ENCODE measurements at regions not wholly inside any gene's neighbourhood (a gene's known extent, or its start where the extent isn't known, plus 50 kb on each side); places are given as distances from the start of the nearest gene placed in this dataset.

DNA sequence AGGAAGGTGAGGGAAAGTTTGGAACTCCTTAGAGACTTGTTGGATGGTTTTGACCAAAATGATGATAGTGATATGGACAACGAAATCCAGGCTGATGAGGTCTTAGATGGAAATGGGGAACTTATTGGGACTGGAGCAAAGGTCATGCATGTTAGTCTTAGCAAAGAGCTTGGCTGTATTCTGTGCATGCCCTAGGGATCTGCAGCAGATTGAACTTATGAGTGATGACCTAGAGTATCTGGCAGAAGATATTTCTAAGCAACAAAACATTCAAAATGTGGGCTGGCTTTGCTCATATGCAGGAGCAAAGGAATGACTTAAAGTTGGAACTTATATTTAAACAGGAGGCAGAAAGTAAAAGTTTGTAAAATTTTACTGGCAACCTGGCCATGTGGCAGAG, 489.3 kb upstream of the DIPK2B start:
- Histone ChIP-seq H3K4me1 (no peaks in the 10 kb centered on the region), H3K9ac (ENCODE audit: low read depth in 2 of 2, low read length in 2 of 2) (no peak overlapping the region), H3K4me3 (no peak overlapping the region), H3K36me3 (no peaks in the 10 kb centered on the region), H3K27ac (no peak overlapping the region), H3K27me3 (no peaks in the 10 kb centered on the region), H3K9me3 (no peaks in the 10 kb centered on the region)
- TF ChIP-seq CTCF (IDR thresholded peaks at IDR 0.05), result no peak
- intact Hi-C loops (cut with DNase I), result no loop called here
- DNase-seq, result no peak

DNA sequence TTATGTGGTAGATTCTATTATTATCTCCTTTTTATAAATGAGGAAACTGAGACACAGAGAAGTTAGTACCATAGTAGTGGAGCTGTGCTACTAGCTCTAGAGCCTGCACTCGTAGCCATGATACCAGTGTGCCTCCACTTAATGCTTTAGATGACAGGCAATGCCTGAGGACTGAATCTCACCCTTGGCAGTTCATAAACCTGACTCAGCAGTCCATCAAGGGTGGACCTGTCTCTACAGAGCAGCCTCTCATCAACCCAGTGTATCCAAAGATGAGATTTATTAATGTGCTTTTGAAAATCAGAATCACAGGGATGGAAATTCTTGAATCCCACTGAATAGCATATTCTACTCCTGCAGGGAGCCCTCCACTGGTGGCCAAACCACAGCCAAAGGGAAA, 483.2 kb upstream of the DIPK2B start:
- no peak for DNase-seq
- H3K27me3 ChIP-seq, result no peaks in the 10 kb centered on the region
- intact Hi-C loops (cut with DNase I), result no loop called here
- no peak overlapping the region for H3K9ac ChIP-seq (ENCODE audit: low read depth in 2 of 2, low read length in 2 of 2)
- H3K27ac ChIP-seq, result no peak overlapping the region
- H3K36me3 ChIP-seq, result no peaks in the 10 kb centered on the region
- TF ChIP-seq CTCF (IDR thresholded peaks at IDR 0.05), result no peak
- no peaks in the 10 kb centered on the region for H3K9me3 ChIP-seq
- H3K4me3 ChIP-seq, result no peak overlapping the region
- H3K4me1 ChIP-seq, result no peaks in the 10 kb centered on the region

DNA sequence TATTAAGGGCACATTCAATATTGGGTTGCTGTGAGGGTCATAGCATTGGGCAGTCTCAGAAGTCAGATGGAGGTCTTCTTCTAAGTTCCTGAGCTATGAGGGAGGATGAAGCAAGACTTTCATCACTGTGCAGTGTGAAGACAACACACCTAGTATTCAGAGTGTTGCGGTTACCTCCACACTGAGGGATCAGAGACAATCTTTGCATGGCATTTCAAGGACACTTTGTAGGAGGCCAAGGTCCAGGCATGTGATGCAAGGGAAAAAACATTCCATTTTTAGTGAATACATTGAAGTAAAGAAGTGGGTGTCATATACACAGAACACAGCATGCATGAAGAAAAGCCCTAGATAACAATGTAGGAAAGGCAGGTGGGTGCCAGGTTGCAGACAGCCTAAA, 481.2 kb upstream of the DIPK2B start:
- H3K36me3 ChIP-seq, result no peaks in the 10 kb centered on the region
- no peak overlapping the region for H3K9ac ChIP-seq (ENCODE audit: low read depth in 2 of 2, low read length in 2 of 2)
- intact Hi-C loops (cut with DNase I), result no loop called here
- H3K27me3 ChIP-seq, result no peaks in the 10 kb centered on the region
- no peak overlapping the region for H3K4me3 ChIP-seq
- no peak overlapping the region for H3K27ac ChIP-seq
- DNase-seq, result no peak
- H3K9me3 ChIP-seq, result no peaks in the 10 kb centered on the region
- H3K4me1 ChIP-seq, result no peaks in the 10 kb centered on the region
- TF ChIP-seq CTCF (IDR thresholded peaks at IDR 0.05), result no peak

- no peak for TF ChIP-seq CTCF (IDR thresholded peaks at IDR 0.05)
- Histone ChIP-seq H3K4me1 (no peaks in the 10 kb centered on the region), H3K27ac (no peak overlapping the region), H3K4me3 (no peak overlapping the region), H3K9ac (ENCODE audit: low read depth in 2 of 2, low read length in 2 of 2) (no peak overlapping the region), H3K9me3 (no peaks in the 10 kb centered on the region), H3K27me3 (no peaks in the 10 kb centered on the region), H3K36me3 (no peaks in the 10 kb centered on the region)
- intact Hi-C loops (cut with DNase I), result no loop called here
- DNase-seq, result no peak
Observed at GRCh38 chrX:45669715-45670340, 469.2 kb upstream of the DIPK2B start.

GRCh38 chrX:45668686-45669443, 468.2 kb upstream of the DIPK2B start:
- Histone ChIP-seq H3K9ac (ENCODE audit: low read depth in 2 of 2, low read length in 2 of 2) (no peak overlapping the region), H3K9me3 (no peaks in the 10 kb centered on the region), H3K36me3 (no peaks in the 10 kb centered on the region), H3K4me3 (no peak overlapping the region), H3K4me1 (no peaks in the 10 kb centered on the region), H3K27me3 (no peaks in the 10 kb centered on the region), H3K27ac (no peak overlapping the region)
- intact Hi-C loops (cut with DNase I), result no loop called here
- TF ChIP-seq CTCF (IDR thresholded peaks at IDR 0.05), result no peak
- no peak for DNase-seq

Data from colonic mucosa (tissue), 4 donors.